Stimulated activated CD8-positive, alpha-beta memory T cell treated with anti-CD3 and anti-CD28 coated beads, Interleukin-15, amount 100 ng/mL, for 1 hour (primary cell): ENCODE measurements at regions not wholly inside any gene's neighbourhood (a gene's known extent, or its start where the extent isn't known, plus 50 kb on each side); places are given as distances from the start of the nearest gene placed in this dataset.

Experiments
- DNase-seq: peaks from one replicate; pipeline ENCODE4 v3.0.0-alpha.2; 2020; ENCODE audit warnings: low read depth

- no peak for DNase-seq
Observed at GRCh38 chrX:20320461-20321159, 53.9 kb upstream of the RPS6KA3 start.

- DNase-seq, result no peak
Observed at GRCh38 chrX:20319054-20319453, 52.3 kb upstream of the RPS6KA3 start.

- DNase-seq, result no peak
Observed at GRCh38 chrX:20317873-20318272, 51.2 kb upstream of the RPS6KA3 start.
